HCT116 (cell line): ENCODE measurements at regions not wholly inside any gene's neighbourhood (a gene's known extent, or its start where the extent isn't known, plus 50 kb on each side); places are given as distances from the start of the nearest gene placed in this dataset.

Experiments
- ATAC-seq: fragments of 200-7000 bp; cut with Tn5 transposase; 2 replicates; pipeline ENCODE4 v1.9.1; 2020; ENCODE audit warnings: mild to moderate bottlenecking, moderate library complexity
- BruUV-seq: library from RNA; stranded (reverse); fragments of 400-500 nt; replicated peaks from 2 replicates; lab custom pipeline; 2021; lab: Mats Ljungman, UMichigan
- CTCF ChIA-PET: fragments of 300-600 bp; sonication (Branson Sonifier 250); formaldehyde crosslinking; loops from one replicate; lab custom pipeline; 2021; ENCODE audit warnings: antibody characterized with exemption; lab: Charles Lee
- POLR2A ChIA-PET: fragments of 300-600, 350-600 bp; sonication (Branson Sonifier 250); formaldehyde crosslinking; loops from one replicate; lab custom pipeline; 2021; ENCODE audit warnings: antibody characterized with exemption; lab: Charles Lee
- RAD21 ChIA-PET, 2 experiments: fragments of 300-600 bp; sonication (Branson Sonifier 250); formaldehyde crosslinking; loops; one replicate each; lab custom pipeline; 2023; ENCODE audit warnings: low total read pairs in 2 of 2; ENCODE audit not compliant: uncharacterized antibody in 2 of 2, unreplicated experiment in 2 of 2, low non-redundant PET in 1 of 2; lab: Charles Lee
- DNase-seq: peaks from one replicate; pipeline ENCODE4 v3.0.0-alpha.2; 2010; ENCODE audit warnings: low read depth, low spot score
- H2AFZ ChIP-seq: fragments of 200-600 bp; shearing (Covaris generic), sonication (generic); 2 replicates; pipeline ENCODE4 v1.6.1; 2017; ENCODE audit warnings: low read depth, mixed run types, mixed read lengths, antibody characterized with exemption, low read length; ENCODE audit not compliant: poor library complexity, severe bottlenecking
- H3K27ac ChIP-seq: 2 replicates; pipeline ENCODE4 v1.5.1; 2012; ENCODE audit warnings: low read depth, low read length
- H3K27me3 ChIP-seq: fragments of 200-600 bp; sonication (generic); 2 replicates; pipeline ENCODE4 v1.6.1; 2016; ENCODE audit warnings: mixed run types, low read length, mixed read lengths; ENCODE audit not compliant: insufficient read depth
- H3K36me3 ChIP-seq, 2 experiments: fragments of 200-500 bp in 1 of 2; fragments of 200-600 bp in 1 of 2; sonication (Bioruptor generic) in 1 of 2; sonication (generic) in 1 of 2; 2 replicates each; pipeline versions ENCODE4 v1.5.1 to v1.6.1; 2014 to 2016; ENCODE audit warnings: low read length in 2 of 2, inconsistent platforms in 1 of 2, mixed read lengths in 1 of 2, mixed run types in 1 of 2; ENCODE audit not compliant: insufficient read depth in 2 of 2, control insufficient read depth in 1 of 2
- H3K4me1 ChIP-seq, 2 experiments: fragments of 200-600 bp in 1 of 2; sonication (generic) in 1 of 2; 2 replicates each; pipeline versions ENCODE4 v1.5.1 to v1.6.1; 2012 to 2017; ENCODE audit warnings: low read length in 2 of 2, inconsistent platforms in 1 of 2, mild to moderate bottlenecking in 1 of 2, mixed read lengths in 1 of 2, mixed run types in 1 of 2, moderate library complexity in 1 of 2; ENCODE audit not compliant: insufficient read depth in 2 of 2, control insufficient read depth in 1 of 2
- H3K4me2 ChIP-seq: fragments of 200-600 bp; sonication (generic); 2 replicates; pipeline ENCODE4 v1.6.1; 2017; ENCODE audit warnings: mixed run types, low read length, mixed read lengths
- H3K4me3 ChIP-seq, 2 experiments: fragments of 200-600 bp in 1 of 2; sonication (generic) in 1 of 2; replicated peaks in 1 of 2; 2 replicates each; pipeline ENCODE4 v1.5.1; 2011 to 2016; ENCODE audit warnings: low read length in 2 of 2, control low read depth in 1 of 2, low read depth in 1 of 2, mild to moderate bottlenecking in 1 of 2, mixed read lengths in 1 of 2, mixed run types in 1 of 2
- H3K79me2 ChIP-seq: fragments of 200-600 bp; sonication (generic); 2 replicates; pipeline ENCODE4 v1.6.1; 2017; ENCODE audit warnings: mild to moderate bottlenecking, mixed run types, low read length, moderate library complexity, mixed read lengths; ENCODE audit not compliant: insufficient read depth
- H3K9ac ChIP-seq: fragments of 200-600 bp; sonication (generic); 2 replicates; pipeline ENCODE4 v1.6.1; 2016; ENCODE audit warnings: low read length, mixed read lengths
- H3K9me2 ChIP-seq: fragments of 200-600 bp; sonication (generic), shearing (Covaris generic); 2 replicates; pipeline ENCODE4 v1.6.1; 2017; ENCODE audit warnings: mixed run types, mild to moderate bottlenecking, moderate library complexity; ENCODE audit not compliant: insufficient read depth
- H3K9me3 ChIP-seq, 2 experiments: fragments of 200-500 bp in 1 of 2; fragments of 200-600 bp in 1 of 2; sonication (Bioruptor generic) in 1 of 2; sonication (generic) in 1 of 2; 2 replicates each; pipeline ENCODE4 v1.6.1; 2014 to 2017; ENCODE audit warnings: low read length in 2 of 2, mixed read lengths in 2 of 2, inconsistent platforms in 1 of 2, low read depth in 1 of 2, mild to moderate bottlenecking in 1 of 2, mixed run types in 1 of 2, moderate library complexity in 1 of 2; ENCODE audit not compliant: control insufficient read depth in 1 of 2, insufficient read depth in 1 of 2
- H4K20me1 ChIP-seq: fragments of 200-600 bp; sonication (generic), shearing (Covaris generic); 2 replicates; pipeline ENCODE4 v1.6.1; 2017; ENCODE audit warnings: mixed run types, mild to moderate bottlenecking, moderate library complexity; ENCODE audit not compliant: insufficient read depth
- CBX3 ChIP-seq: IDR thresholded peaks from 2 replicates; pipeline ENCODE4 v1.6.1; 2012; ENCODE audit warnings: low read depth
- CEBPB ChIP-seq: IDR thresholded peaks from 2 replicates; pipeline ENCODE4 v1.6.1; 2012; ENCODE audit warnings: low read depth
- EGR1 ChIP-seq: IDR thresholded peaks from 2 replicates; pipeline ENCODE4 v1.6.1; 2012; ENCODE audit warnings: low read depth
- POLR2A ChIP-seq: IDR thresholded peaks from 2 replicates; pipeline ENCODE4 v1.7.0; 2011; ENCODE audit warnings: borderline replicate concordance; ENCODE audit not compliant: insufficient read depth, insufficient read length; ENCODE audit errors: extremely low read depth
- ZBTB33 ChIP-seq: IDR thresholded peaks from 2 replicates; pipeline ENCODE4 v1.6.1; 2011; ENCODE audit warnings: mild to moderate bottlenecking, low read length, moderate library complexity; ENCODE audit not compliant: insufficient replicate concordance; ENCODE audit errors: extremely low read depth
- intact Hi-C: fragments of 100-400 bp; cut with micrococcal nuclease; formaldehyde crosslinking; loops from 2 replicates; pipeline ENCODE4 v1.10.0; 2022
- TF ChIP-seq, protein P1 (sequence below): IDR thresholded peaks from 2 replicates; pipeline ENCODE4 v1.6.1; 2012; ENCODE audit warnings: low read depth

DNA sequence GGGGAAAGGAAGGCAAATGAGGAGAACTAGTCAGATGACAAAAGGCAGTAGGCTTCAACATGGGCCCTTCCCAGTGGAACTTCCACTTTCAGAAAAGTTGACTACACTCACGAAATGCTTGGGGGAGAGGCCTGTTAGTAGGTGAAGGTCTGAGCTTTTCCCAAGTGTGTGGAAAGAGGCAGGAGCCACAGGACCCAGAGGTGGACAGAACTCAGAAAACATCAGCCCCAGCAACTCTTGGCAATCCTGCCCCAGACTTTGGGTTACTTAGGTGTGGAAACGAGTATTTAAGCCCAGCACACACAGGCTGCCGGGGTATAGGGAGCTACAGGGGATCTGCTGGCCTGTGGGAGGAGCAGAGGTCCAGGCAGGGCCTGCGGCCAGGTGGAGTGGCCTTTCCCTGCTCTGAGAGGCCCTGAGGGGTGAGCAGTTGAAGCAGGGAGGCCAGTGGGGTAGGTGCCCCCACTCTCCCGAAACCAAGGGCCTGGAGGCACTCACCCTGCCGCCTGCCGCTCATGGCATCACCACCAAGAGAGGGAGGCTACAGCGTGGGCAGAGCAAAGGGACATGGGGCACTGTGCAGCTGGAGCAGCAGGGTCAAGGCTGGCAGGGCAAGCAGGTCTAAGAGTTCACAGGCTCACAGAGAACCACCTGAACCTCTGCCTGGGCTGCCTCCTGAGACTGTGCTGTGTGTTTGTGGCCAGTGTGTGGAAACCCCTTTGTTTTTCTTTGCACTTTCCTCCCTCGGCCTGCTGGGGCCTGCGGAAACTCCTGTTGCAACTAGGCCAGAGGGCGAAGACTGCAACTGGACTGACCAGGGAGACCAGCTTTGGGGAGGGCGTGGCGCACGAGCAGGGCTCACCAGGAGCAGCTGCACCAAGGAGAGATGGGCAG lies 130.7 kb upstream of the SERTAD2 start (continued):
- TF ChIP-seq, protein P1, sequence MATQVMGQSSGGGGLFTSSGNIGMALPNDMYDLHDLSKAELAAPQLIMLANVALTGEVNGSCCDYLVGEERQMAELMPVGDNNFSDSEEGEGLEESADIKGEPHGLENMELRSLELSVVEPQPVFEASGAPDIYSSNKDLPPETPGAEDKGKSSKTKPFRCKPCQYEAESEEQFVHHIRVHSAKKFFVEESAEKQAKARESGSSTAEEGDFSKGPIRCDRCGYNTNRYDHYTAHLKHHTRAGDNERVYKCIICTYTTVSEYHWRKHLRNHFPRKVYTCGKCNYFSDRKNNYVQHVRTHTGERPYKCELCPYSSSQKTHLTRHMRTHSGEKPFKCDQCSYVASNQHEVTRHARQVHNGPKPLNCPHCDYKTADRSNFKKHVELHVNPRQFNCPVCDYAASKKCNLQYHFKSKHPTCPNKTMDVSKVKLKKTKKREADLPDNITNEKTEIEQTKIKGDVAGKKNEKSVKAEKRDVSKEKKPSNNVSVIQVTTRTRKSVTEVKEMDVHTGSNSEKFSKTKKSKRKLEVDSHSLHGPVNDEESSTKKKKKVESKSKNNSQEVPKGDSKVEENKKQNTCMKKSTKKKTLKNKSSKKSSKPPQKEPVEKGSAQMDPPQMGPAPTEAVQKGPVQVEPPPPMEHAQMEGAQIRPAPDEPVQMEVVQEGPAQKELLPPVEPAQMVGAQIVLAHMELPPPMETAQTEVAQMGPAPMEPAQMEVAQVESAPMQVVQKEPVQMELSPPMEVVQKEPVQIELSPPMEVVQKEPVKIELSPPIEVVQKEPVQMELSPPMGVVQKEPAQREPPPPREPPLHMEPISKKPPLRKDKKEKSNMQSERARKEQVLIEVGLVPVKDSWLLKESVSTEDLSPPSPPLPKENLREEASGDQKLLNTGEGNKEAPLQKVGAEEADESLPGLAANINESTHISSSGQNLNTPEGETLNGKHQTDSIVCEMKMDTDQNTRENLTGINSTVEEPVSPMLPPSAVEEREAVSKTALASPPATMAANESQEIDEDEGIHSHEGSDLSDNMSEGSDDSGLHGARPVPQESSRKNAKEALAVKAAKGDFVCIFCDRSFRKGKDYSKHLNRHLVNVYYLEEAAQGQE: no peak
- no peak for TF ChIP-seq POLR2A

GRCh38 chr2:64785245-64785644 lies 131.5 kb upstream of the SERTAD2 start:
- TF ChIP-seq CEBPB: no peak
- TF ChIP-seq, protein P1: no peak
- no peak for TF ChIP-seq ZBTB33
- TF ChIP-seq CBX3: no peak
- TF ChIP-seq EGR1: no peak
- H3K27ac ChIP-seq: no peak overlapping the region
- H3K9me2 ChIP-seq: no peaks in the 10 kb centered on the region
- no peaks in the 10 kb centered on the region for H3K9me3 ChIP-seq
- ATAC-seq (no peak), DNase-seq (no peak)
- no peaks in the 10 kb centered on the region for H3K27me3 ChIP-seq
- H3K4me2 ChIP-seq: no peak overlapping the region
- H3K9ac ChIP-seq: no peak overlapping the region
- H2AFZ ChIP-seq: no peak overlapping the region
- ChIA-PET RAD21 (no interaction called here), CTCF (no interaction called here), POLR2A (no interaction called here)
- no peaks in the 10 kb centered on the region for H3K79me2 ChIP-seq
- intact Hi-C loops: no loop called here
- H4K20me1 ChIP-seq: no peaks in the 10 kb centered on the region
- H3K4me1 ChIP-seq: peaks cover 6 to 41% of the 10 kb centered on the region in 2 experiments; a peak in 3 of 4 replicates
- BruUV-seq: no TSS peak
- no peak overlapping the region for H3K4me3 ChIP-seq
- no peaks in the 10 kb centered on the region for H3K36me3 ChIP-seq
